GM11168 (cell line): ENCODE measurements at regions not wholly inside any gene's neighbourhood (a gene's known extent, or its start where the extent isn't known, plus 50 kb on each side); places are given as distances from the start of the nearest gene placed in this dataset.
"Not testable (repeated sequence)": the region's sequence is repeated elsewhere in the genome, so short reads cannot be mapped to it uniquely, and the experiment has no call there.

ENCODE experiments used
- in situ Hi-C: fragments of 300-500 bp; cut with MboI; formaldehyde crosslinking; loops from one replicate; pipeline ENCODE4 v1.12.0; 2022; ENCODE audit warnings: low sequenced_read_pairs; ENCODE audit not compliant: unreplicated experiment

- in situ Hi-C loops: no loop called here
Measured at GRCh38 chr12:111138016-111138415, 217.6 kb upstream of the MYL2 start.

- in situ Hi-C loops: no loop called here
Measured at GRCh38 chr12:111135293-111135832, 215.0 kb upstream of the MYL2 start.

GRCh38 chr12:111130336-111130735, 210.0 kb upstream of the MYL2 start:
- in situ Hi-C loops: no loop called here

GRCh38 chr12:111129149-111129767, 208.9 kb upstream of the MYL2 start:
- in situ Hi-C loops: no loop called here

- in situ Hi-C loops: no loop called here
Measured at GRCh38 chr12:111126331-111126730, 206.0 kb upstream of the MYL2 start.

GRCh38 chr12:111124183-111124582, 203.8 kb upstream of the MYL2 start:
- in situ Hi-C loops: no loop called here

- in situ Hi-C loops: no loop called here
Measured at GRCh38 chr12:111123390-111123789, 203.0 kb upstream of the MYL2 start.

GRCh38 chr12:111122458-111122878, 202.1 kb upstream of the MYL2 start:
- in situ Hi-C loops: no loop called here

- in situ Hi-C loops: no loop called here
Measured at GRCh38 chr12:111121840-111122239, 201.5 kb upstream of the MYL2 start.

GRCh38 chr12:111120578-111120977, 200.2 kb upstream of the MYL2 start:
- in situ Hi-C loops: no loop called here

GRCh38 chr12:111117017-111117416, 196.6 kb upstream of the MYL2 start:
- in situ Hi-C loops: no loop called here

GRCh38 chr12:111113313-111113712, 192.9 kb upstream of the MYL2 start:
- in situ Hi-C loops: not testable (repeated sequence)

GRCh38 chr12:111112311-111113098, 192.1 kb upstream of the MYL2 start:
- in situ Hi-C loops: no loop called here

- in situ Hi-C loops: no loop called here
Measured at GRCh38 chr12:111111681-111112080, 191.3 kb upstream of the MYL2 start.

- in situ Hi-C loops: no loop called here
Measured at GRCh38 chr12:111110556-111110955, 190.2 kb upstream of the MYL2 start.

- in situ Hi-C loops: no loop called here
Measured at GRCh38 chr12:111108726-111109125, 188.3 kb upstream of the MYL2 start.

- in situ Hi-C loops: no loop called here
Measured at GRCh38 chr12:111107392-111108178, 187.2 kb upstream of the MYL2 start.

- in situ Hi-C loops: no loop called here
Measured at GRCh38 chr12:111105294-111105693, 184.9 kb upstream of the MYL2 start.

GRCh38 chr12:111103583-111103982, 183.2 kb upstream of the MYL2 start:
- in situ Hi-C loops: no loop called here

GRCh38 chr12:111102102-111102739, 181.8 kb upstream of the MYL2 start:
- in situ Hi-C loops: no loop called here
